Erythroblast (primary cell): ENCODE measurements at regions not wholly inside any gene's neighbourhood (a gene's known extent, or its start where the extent isn't known, plus 50 kb on each side); places are given as distances from the start of the nearest gene placed in this dataset.

Experiments used
- GATA1 ChIP-seq: IDR thresholded peaks from 2 replicates; pipeline ENCODE4 v1.6.1; 2011; ENCODE audit warnings: low read depth, mild to moderate bottlenecking, control low read depth, low read length, moderate library complexity
- POLR2A ChIP-seq: IDR thresholded peaks from 2 replicates; pipeline ENCODE4 v1.6.1; 2011; ENCODE audit warnings: mild to moderate bottlenecking, low read length

- no peak for TF ChIP-seq POLR2A
- no peak for TF ChIP-seq GATA1
Measured at GRCh38 chr6:22099923-22100322, 196.9 kb downstream of the PRL start.
